ENCODE measurements at regions not wholly inside any gene's neighbourhood (a gene's known extent, or its start where the extent isn't known, plus 50 kb on each side); places are given as distances from the start of the nearest gene placed in this dataset.
"Not testable (repeated sequence)": the region's sequence is repeated elsewhere in the genome, so short reads cannot be mapped to it uniquely, and the experiment has no call there.

GRCh38 chr12:25341877-25342276, 91.1 kb upstream of the KRAS start:
- in situ Hi-C loops (cut with HindIII; ENCODE audit: low sequenced_read_pairs) = not testable (repeated sequence)

DNA sequence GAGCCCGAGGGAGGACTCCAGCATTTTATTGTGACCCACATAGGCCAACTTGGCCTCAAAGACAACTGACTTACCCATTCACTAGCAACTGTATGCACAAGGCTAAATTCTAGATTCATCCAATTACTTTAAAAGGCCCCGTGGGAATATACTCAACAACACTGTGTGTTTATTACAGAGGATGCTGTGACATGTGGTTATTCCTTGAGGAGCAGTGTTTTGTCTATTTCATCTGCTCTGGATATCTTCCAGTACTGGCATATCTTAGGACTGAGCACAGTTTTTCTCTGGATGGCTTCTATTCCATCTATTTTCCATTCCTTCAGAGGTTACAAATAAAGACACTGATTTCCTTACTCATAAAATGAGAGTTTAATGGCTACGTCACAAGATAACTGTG, 87.2 kb upstream of the KRAS start:
- in situ Hi-C loops (cut with HindIII; ENCODE audit: low sequenced_read_pairs) = no loop called here

GRCh38 chr12:25332143-25332542, 81.4 kb upstream of the KRAS start:
- in situ Hi-C loops (cut with HindIII; ENCODE audit: low sequenced_read_pairs) = no loop called here

GRCh38 chr12:25328072-25328712, 77.5 kb upstream of the KRAS start:
- in situ Hi-C loops (cut with HindIII; ENCODE audit: low sequenced_read_pairs) = no loop called here

- in situ Hi-C loops (cut with HindIII; ENCODE audit: low sequenced_read_pairs) = no loop called here
Measured at GRCh38 chr12:25327321-25327720, 76.6 kb upstream of the KRAS start.

- in situ Hi-C loops (cut with HindIII; ENCODE audit: low sequenced_read_pairs) = no loop called here
Measured at GRCh38 chr12:25326326-25326725, 75.6 kb upstream of the KRAS start.

- in situ Hi-C loops (cut with HindIII; ENCODE audit: low sequenced_read_pairs) = loop anchor here (5.0 kb wide), 1 partner anchor 47 kb away; no protein-coding TSS in a partner anchor
Measured at GRCh38 chr12:25324861-25325260, 74.1 kb upstream of the KRAS start.

DNA sequence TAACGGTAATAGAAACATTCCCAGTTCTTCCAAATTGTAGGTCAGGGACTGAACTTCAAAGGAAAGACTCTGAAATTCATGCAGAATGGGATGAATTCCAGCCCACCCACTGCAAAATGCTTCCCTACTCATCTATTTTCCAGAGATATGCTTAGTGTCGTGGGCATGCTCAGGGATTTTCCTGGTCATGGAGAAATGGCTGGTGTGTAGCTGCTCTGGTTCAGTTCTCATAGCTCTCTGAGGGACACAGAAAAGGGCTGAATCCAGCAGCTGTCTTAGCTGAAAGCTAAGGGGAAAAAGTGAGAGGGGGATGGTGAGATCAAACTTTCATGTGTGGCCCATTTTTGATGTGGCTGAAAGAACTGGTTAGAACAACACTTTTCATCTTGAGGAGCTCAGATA, 72.9 kb upstream of the KRAS start:
- in situ Hi-C loops (cut with HindIII; ENCODE audit: low sequenced_read_pairs) = loop anchor here (5.0 kb wide), 1 partner anchor 49 kb away; no protein-coding TSS in a partner anchor

GRCh38 chr12:25322918-25323531, 72.3 kb upstream of the KRAS start:
- in situ Hi-C loops (cut with HindIII; ENCODE audit: low sequenced_read_pairs) = loop anchor here (5.0 kb wide), 1 partner anchor 49 kb away; no protein-coding TSS in a partner anchor

DNA sequence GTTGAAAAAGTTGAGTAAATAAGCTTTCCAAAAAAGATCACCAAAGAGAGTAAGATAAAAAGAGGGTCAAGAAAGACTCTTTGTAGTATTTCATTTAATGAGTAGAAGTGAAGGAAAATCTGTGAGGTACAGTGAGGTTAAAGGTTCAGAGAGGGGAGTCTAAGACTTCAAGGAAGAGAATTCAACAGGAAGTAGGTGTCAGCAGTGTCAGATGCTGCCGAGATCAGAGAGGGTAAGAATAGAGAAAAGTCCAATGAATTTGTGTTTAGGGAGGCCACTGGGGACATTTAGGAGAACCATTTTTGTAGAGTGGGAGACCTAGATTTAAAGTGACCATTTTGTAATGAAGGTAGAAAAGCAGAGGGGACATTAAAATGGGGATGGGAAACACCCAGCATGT, 71.6 kb upstream of the KRAS start:
- in situ Hi-C loops (cut with HindIII; ENCODE audit: low sequenced_read_pairs) = loop anchor here (5.0 kb wide), 1 partner anchor 50 kb away; no protein-coding TSS in a partner anchor

DNA sequence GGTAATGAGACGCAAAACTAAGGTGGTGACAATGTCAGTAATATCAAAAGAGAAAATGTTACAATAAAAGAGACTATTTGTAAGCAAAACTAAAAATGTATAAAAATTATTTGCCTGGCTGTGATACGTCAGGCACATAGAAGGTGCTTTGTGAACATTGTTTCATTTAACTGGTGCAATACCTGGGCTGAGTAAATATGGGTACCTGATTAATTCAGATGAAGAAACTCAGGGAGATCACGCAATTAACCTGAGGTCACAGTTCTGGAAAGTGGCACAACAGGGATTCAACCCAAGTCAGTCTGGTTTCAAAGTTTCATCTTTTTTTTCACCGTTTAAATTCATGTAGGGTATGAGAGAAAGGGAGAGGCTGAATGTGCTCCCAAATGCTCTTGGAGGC, 71.0 kb upstream of the KRAS start:
- in situ Hi-C loops (cut with HindIII; ENCODE audit: low sequenced_read_pairs) = loop anchor here (5.0 kb wide), 1 partner anchor 51 kb away; no protein-coding TSS in a partner anchor

DNA sequence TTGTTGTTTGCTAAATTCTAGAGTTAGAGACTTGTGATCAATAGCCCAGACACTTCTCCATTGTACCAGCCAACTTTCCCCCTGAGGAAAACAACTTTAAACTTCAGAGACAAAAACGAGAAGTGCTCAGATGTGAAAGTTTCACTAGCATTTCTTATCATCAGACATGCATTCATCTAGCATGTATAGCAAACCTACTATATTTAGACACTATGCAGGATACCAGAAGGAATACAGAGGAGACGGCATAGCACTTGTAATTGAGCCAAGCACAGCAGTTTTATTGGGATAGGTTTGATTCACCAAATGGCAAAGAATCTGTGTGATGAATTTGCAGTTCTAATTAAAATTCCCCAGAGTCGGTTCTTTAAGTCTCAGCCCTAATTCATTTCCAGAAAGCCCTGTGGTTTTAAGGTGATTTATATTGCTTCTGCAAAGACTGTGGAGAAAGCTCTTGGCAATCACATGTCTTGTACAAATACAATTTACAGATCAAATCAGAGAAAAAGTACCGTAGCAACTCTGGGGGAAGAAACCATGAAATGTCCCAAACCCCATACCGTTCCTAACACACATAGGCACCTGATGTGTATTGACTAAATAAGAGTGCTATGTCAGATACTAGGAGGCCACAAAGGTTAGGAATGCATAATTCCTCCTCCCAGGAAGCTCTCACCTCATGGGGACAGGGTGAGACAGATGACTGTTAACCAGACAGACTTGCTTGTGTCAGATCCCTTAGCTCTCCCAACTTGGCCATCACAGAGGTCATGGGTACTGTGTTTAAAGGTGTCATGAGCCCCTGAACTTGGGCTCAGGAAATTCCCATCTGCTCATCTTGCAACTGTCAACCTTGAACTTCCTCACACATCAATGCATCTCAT, 69.6 kb upstream of the KRAS start:
- in situ Hi-C loops (cut with HindIII; ENCODE audit: low sequenced_read_pairs) = loop anchor here (5.0 kb wide), 1 partner anchor 52 kb away; no protein-coding TSS in a partner anchor

- in situ Hi-C loops (cut with HindIII; ENCODE audit: low sequenced_read_pairs) = no loop called here
Measured at GRCh38 chr12:25319233-25319984, 68.7 kb upstream of the KRAS start.

- in situ Hi-C loops (cut with HindIII; ENCODE audit: low sequenced_read_pairs) = no loop called here
Measured at GRCh38 chr12:25317553-25317952, 66.8 kb upstream of the KRAS start.

GRCh38 chr12:25315388-25315787, 64.7 kb upstream of the KRAS start:
- in situ Hi-C loops (cut with HindIII; ENCODE audit: low sequenced_read_pairs) = no loop called here

GRCh38 chr12:25313266-25313990, 62.7 kb upstream of the KRAS start:
- in situ Hi-C loops (cut with HindIII; ENCODE audit: low sequenced_read_pairs) = not testable (repeated sequence)

GRCh38 chr12:25311506-25311905, 60.8 kb upstream of the KRAS start:
- in situ Hi-C loops (cut with HindIII; ENCODE audit: low sequenced_read_pairs) = no loop called here

GRCh38 chr12:25310071-25310470, 59.3 kb upstream of the KRAS start:
- in situ Hi-C loops (cut with HindIII; ENCODE audit: low sequenced_read_pairs) = not testable (repeated sequence)

DNA sequence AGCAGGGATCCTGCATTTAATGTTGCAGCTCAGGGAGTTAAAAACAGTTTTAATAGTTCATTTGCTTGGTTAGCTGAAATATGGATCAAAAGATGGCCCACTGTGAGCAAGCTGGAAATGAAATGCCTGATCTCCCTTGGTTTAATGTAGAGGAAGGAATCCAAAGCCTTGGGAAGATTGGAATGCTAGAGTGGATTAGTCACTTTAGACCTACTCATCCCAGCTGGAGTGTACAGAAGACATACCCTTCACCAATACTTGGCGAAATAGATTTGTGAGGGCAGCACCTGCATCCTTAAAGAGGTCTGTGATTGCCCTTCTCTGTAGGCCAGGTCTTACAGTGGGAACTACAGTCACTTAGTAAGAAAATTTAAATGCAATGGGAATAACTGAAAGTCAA, 58.0 kb upstream of the KRAS start:
- in situ Hi-C loops (cut with HindIII; ENCODE audit: low sequenced_read_pairs) = no loop called here

DNA sequence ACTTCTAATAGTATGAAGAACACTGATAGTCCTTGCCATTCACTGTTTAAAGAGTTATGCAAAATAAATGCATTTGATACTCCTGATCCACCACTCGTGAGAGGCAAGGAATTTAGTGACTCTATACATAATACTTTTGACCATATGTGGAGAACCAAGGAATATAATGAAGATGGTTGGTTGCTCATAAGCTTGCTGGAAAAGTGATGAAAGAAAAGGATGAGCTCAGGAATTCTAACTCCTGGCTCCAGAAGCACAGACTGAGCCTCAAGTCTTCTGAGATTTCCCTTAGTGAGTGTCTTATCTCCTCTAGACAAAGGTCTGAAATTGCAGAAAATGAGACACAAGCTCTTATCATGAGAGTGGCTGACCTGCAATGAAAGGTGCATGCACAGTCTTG, 57.1 kb upstream of the KRAS start:
- in situ Hi-C loops (cut with HindIII; ENCODE audit: low sequenced_read_pairs) = no loop called here

All from endothelial cell of hepatic sinusoid (primary cell).